Astrocyte of the cerebellum (primary cell): ENCODE measurements at regions not wholly inside any gene's neighbourhood (a gene's known extent, or its start where the extent isn't known, plus 50 kb on each side); places are given as distances from the start of the nearest gene placed in this dataset.
"Not testable (repeated sequence)": the region's sequence is repeated elsewhere in the genome, so short reads cannot be mapped to it uniquely, and the experiment has no call there.

Experiments
- DNase-seq: peaks from one replicate; pipeline ENCODE4 v3.0.0-alpha.2; 2011; ENCODE audit warnings: low read depth
- H3K4me3 ChIP-seq: 2 replicates; pipeline ENCODE4 v1.5.1; 2011; ENCODE audit warnings: mild to moderate bottlenecking, low read depth, low read length, moderate library complexity
- CTCF ChIP-seq: IDR thresholded peaks from 2 replicates; pipeline ENCODE4 v1.5.1; 2012; ENCODE audit warnings: low read length, low read depth, moderate library complexity, mild to moderate bottlenecking; ENCODE audit errors: missing control alignments
- in situ Hi-C: cut with HindIII; loops from 2 replicates; pipeline ENCODE4 v1.10.0; 2017; ENCODE audit warnings: low sequenced_read_pairs

GRCh38 chr15:31197497-31198414 is 96.2 kb upstream of the TRPM1 start:
- no peak for DNase-seq
- no peak overlapping the region for H3K4me3 ChIP-seq
- peak; percentile 64 for TF ChIP-seq CTCF
- in situ Hi-C loops, result no loop called here

GRCh38 chr15:31200735-31201151 is 99.2 kb upstream of the TRPM1 start:
- peak; percentile 45 for TF ChIP-seq CTCF
- in situ Hi-C loops, result no loop called here
- H3K4me3 ChIP-seq, result no peak overlapping the region
- peak; percentile 9 for DNase-seq

- no peak overlapping the region for H3K4me3 ChIP-seq
- in situ Hi-C loops, result no loop called here
- DNase-seq, result no peak
- TF ChIP-seq CTCF, result no peak
These were observed 101.4 kb upstream of the TRPM1 start for GRCh38 chr15:31202953-31203352.

GRCh38 chr15:31203999-31204398 is 102.5 kb upstream of the TRPM1 start:
- in situ Hi-C loops, result no loop called here
- no peak for DNase-seq
- no peak overlapping the region for H3K4me3 ChIP-seq
- TF ChIP-seq CTCF, result no peak

GRCh38 chr15:31206386-31207181 is 105.1 kb upstream of the TRPM1 start:
- no peak for TF ChIP-seq CTCF
- in situ Hi-C loops, result no loop called here
- H3K4me3 ChIP-seq, result no peak overlapping the region
- DNase-seq, result no peak

- H3K4me3 ChIP-seq, result no peak overlapping the region
- in situ Hi-C loops, result no loop called here
- no peak for DNase-seq
- no peak for TF ChIP-seq CTCF
These were observed 105.7 kb upstream of the TRPM1 start for GRCh38 chr15:31207246-31207645.

- in situ Hi-C loops, DNase-seq: not testable (repeated sequence)
These were observed 106.3 kb upstream of the TRPM1 start for GRCh38 chr15:31207861-31208260.

More at GRCh38 chr15:31207861-31208260, 106.3 kb upstream of the TRPM1 start:
- H3K4me3 ChIP-seq, result not testable (repeated sequence)
